ENCODE measurements at regions not wholly inside any gene's neighbourhood (a gene's known extent, or its start where the extent isn't known, plus 50 kb on each side); places are given as distances from the start of the nearest gene placed in this dataset.

- TF ChIP-seq, protein P1, sequence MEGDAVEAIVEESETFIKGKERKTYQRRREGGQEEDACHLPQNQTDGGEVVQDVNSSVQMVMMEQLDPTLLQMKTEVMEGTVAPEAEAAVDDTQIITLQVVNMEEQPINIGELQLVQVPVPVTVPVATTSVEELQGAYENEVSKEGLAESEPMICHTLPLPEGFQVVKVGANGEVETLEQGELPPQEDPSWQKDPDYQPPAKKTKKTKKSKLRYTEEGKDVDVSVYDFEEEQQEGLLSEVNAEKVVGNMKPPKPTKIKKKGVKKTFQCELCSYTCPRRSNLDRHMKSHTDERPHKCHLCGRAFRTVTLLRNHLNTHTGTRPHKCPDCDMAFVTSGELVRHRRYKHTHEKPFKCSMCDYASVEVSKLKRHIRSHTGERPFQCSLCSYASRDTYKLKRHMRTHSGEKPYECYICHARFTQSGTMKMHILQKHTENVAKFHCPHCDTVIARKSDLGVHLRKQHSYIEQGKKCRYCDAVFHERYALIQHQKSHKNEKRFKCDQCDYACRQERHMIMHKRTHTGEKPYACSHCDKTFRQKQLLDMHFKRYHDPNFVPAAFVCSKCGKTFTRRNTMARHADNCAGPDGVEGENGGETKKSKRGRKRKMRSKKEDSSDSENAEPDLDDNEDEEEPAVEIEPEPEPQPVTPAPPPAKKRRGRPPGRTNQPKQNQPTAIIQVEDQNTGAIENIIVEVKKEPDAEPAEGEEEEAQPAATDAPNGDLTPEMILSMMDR (IDR thresholded peaks at IDR 0.05; ENCODE audit: insufficient read depth, low read depth, low read length) = no peak
- TF ChIP-seq EZH2 (IDR thresholded peaks at IDR 0.05; ENCODE audit: insufficient read depth, low read length) = no peak
Measured at GRCh38 chr1:217140041-217140901, 417.0 kb upstream of the ESRRG start.
